ENCODE measurements at regions not wholly inside any gene's neighbourhood (a gene's known extent, or its start where the extent isn't known, plus 50 kb on each side); places are given as distances from the start of the nearest gene placed in this dataset.
A peak's percentile ranks its signal among the peaks of the same experiment; 100 is the strongest.

GRCh38 chr3:8204853-8205650 is 296.6 kb upstream of the LMCD1 start:
- DNase-seq, result no peak

GRCh38 chr3:8205881-8206280 is 295.7 kb upstream of the LMCD1 start:
- no peak for DNase-seq

GRCh38 chr3:8206971-8207617 is 294.5 kb upstream of the LMCD1 start:
- DNase-seq, result no peak

GRCh38 chr3:8210882-8211341 is 290.7 kb upstream of the LMCD1 start:
- no peak for DNase-seq

GRCh38 chr3:8212794-8213193 is 288.8 kb upstream of the LMCD1 start:
- DNase-seq, result no peak

- DNase-seq, result no peak
These were observed 288.3 kb upstream of the LMCD1 start for GRCh38 chr3:8213286-8213685.

- DNase-seq, result no peak
These were observed 285.8 kb upstream of the LMCD1 start for GRCh38 chr3:8215821-8216220.

- DNase-seq, result no peak
These were observed 283.2 kb upstream of the LMCD1 start for GRCh38 chr3:8218353-8218940.

- no peak for DNase-seq
These were observed 281.3 kb upstream of the LMCD1 start for GRCh38 chr3:8220291-8220690.

- no peak for DNase-seq
These were observed 277.9 kb upstream of the LMCD1 start for GRCh38 chr3:8223766-8224165.

GRCh38 chr3:8224941-8225340 is 276.7 kb upstream of the LMCD1 start:
- no peak for DNase-seq

GRCh38 chr3:8233938-8234337 is 267.7 kb upstream of the LMCD1 start:
- no peak for DNase-seq

GRCh38 chr3:8236264-8236663 is 265.4 kb upstream of the LMCD1 start:
- no peak for DNase-seq

GRCh38 chr3:8237893-8238292 is 263.7 kb upstream of the LMCD1 start:
- DNase-seq, result no peak

- DNase-seq, result no peak
These were observed 263.2 kb upstream of the LMCD1 start for GRCh38 chr3:8238432-8238831.

- DNase-seq, result no peak
These were observed 262.5 kb upstream of the LMCD1 start for GRCh38 chr3:8239095-8239494.

- DNase-seq, result peak; percentile 14
These were observed 261.6 kb upstream of the LMCD1 start for GRCh38 chr3:8239718-8240695.

- DNase-seq, result no peak
These were observed 255.6 kb upstream of the LMCD1 start for GRCh38 chr3:8246070-8246469.

GRCh38 chr3:8253201-8253600 is 248.4 kb upstream of the LMCD1 start:
- DNase-seq, result no peak

- no peak for DNase-seq
These were observed 247.1 kb upstream of the LMCD1 start for GRCh38 chr3:8254489-8254888.

- no peak for DNase-seq
These were observed 245.9 kb upstream of the LMCD1 start for GRCh38 chr3:8255725-8256124.

- DNase-seq, result no peak
These were observed 245.1 kb upstream of the LMCD1 start for GRCh38 chr3:8256441-8257071.

Data from NCI-H1048 (cell line).